Ascending aorta (tissue), 2 donors: ENCODE measurements at regions not wholly inside any gene's neighbourhood (a gene's known extent, or its start where the extent isn't known, plus 50 kb on each side); places are given as distances from the start of the nearest gene placed in this dataset.

Experiments used
- DNase-seq, 2 donors: peaks; one replicate each; pipeline ENCODE4 v3.0.0-alpha.2; 2019; ENCODE audit warnings: low spot score in 2 of 2
- H3K27ac ChIP-seq, 2 donors: fragments of 200-600 bp; sonication (generic); one replicate each; pipeline ENCODE4 v1.5.1; 2016 to 2017; ENCODE audit warnings: mild to moderate bottlenecking in 1 of 2
- H3K27me3 ChIP-seq: fragments of 200-600 bp; sonication (generic); one replicate; pipeline ENCODE4 v1.5.1; 2017
- H3K36me3 ChIP-seq, 2 donors: fragments of 200-600 bp; sonication (generic); one replicate each; pipeline ENCODE4 v1.5.1; 2016
- H3K4me1 ChIP-seq, 2 donors: fragments of 200-600 bp; sonication (generic); one replicate each; pipeline ENCODE4 v1.5.1; 2016 to 2017; ENCODE audit warnings: mild to moderate bottlenecking in 1 of 2
- H3K4me3 ChIP-seq, 2 donors: fragments of 200-600 bp; sonication (generic); one replicate each; pipeline ENCODE4 v1.5.1; 2016 to 2017; ENCODE audit warnings: mild to moderate bottlenecking in 1 of 2
- H3K9me3 ChIP-seq, 2 donors: fragments of 200-600 bp; sonication (generic); one replicate each; pipeline ENCODE4 v1.5.1; 2016
- intact Hi-C: fragments of 100-400 bp; cut with DNase I; formaldehyde crosslinking; loops from one replicate; pipeline ENCODE4 v1.15.1; 2023
- TF ChIP-seq, protein P1 (sequence below), 3 experiments: fragments of 200-600 bp in 2 of 3; fragments of 450-650 bp in 1 of 3; sonication (generic) in 2 of 3; IDR thresholded peaks; one replicate each; pipeline ENCODE4 v1.5.1; 2016 to 2019; ENCODE audit warnings: antibody characterized with exemption in 3 of 3, mild to moderate bottlenecking in 1 of 3, moderate library complexity in 1 of 3

DNA sequence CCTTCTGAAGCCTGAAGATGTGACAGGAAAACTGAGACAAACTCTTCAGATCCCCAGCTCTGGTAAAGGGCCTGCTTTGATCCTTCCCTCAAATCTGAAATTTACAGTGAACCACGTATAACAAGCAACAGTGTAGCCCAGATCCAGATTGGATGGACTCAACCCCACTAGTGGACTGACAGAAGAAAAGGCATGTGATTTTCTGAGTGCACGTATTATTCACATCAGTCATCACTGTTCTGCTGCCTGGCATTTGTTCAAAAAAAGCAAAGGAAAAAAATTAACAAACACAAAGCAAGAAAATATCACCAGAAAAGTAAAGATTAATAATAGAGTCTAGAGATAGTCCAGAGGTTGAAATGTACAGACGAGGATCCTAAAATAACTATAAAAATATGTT lies 87.6 kb downstream of the CYRIA start:
- TF ChIP-seq, protein P1, sequence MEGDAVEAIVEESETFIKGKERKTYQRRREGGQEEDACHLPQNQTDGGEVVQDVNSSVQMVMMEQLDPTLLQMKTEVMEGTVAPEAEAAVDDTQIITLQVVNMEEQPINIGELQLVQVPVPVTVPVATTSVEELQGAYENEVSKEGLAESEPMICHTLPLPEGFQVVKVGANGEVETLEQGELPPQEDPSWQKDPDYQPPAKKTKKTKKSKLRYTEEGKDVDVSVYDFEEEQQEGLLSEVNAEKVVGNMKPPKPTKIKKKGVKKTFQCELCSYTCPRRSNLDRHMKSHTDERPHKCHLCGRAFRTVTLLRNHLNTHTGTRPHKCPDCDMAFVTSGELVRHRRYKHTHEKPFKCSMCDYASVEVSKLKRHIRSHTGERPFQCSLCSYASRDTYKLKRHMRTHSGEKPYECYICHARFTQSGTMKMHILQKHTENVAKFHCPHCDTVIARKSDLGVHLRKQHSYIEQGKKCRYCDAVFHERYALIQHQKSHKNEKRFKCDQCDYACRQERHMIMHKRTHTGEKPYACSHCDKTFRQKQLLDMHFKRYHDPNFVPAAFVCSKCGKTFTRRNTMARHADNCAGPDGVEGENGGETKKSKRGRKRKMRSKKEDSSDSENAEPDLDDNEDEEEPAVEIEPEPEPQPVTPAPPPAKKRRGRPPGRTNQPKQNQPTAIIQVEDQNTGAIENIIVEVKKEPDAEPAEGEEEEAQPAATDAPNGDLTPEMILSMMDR (IDR thresholded peaks at IDR 0.05) = no peak
- H3K27me3 ChIP-seq = no peaks in the 10 kb centered on the region
- no peaks in the 10 kb centered on the region for H3K4me1 ChIP-seq
- H3K4me3 ChIP-seq = no peak overlapping the region
- no peaks in the 10 kb centered on the region for H3K9me3 ChIP-seq
- no peaks in the 10 kb centered on the region for H3K36me3 ChIP-seq
- no peak for DNase-seq
- no peak overlapping the region for H3K27ac ChIP-seq
- intact Hi-C loops = no loop called here

DNA sequence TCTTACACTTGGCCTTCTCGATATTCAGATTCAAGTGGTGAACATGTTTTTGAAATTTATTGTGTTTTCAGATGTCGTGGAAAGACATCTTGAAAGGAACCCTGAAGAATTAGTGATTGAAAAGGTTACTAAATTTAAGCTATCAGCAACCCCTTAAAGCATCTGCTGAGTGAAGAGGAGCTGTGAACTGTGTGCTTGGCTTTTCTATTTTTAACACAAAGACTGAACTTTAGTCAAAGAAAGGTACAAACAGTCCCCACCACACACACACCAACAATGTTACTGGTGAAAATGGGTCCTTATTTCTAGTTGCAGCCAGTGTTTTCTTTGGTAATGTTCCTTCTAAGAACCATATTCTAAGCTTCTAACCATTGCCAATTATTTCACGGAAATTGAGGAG lies 95.1 kb downstream of the CYRIA start:
- intact Hi-C loops = no loop called here
- no peak for DNase-seq
- H3K9me3 ChIP-seq = no peaks in the 10 kb centered on the region
- H3K4me3 ChIP-seq = no peak overlapping the region
- no peaks in the 10 kb centered on the region for H3K4me1 ChIP-seq
- no peak overlapping the region for H3K27ac ChIP-seq
- no peaks in the 10 kb centered on the region for H3K27me3 ChIP-seq
- TF ChIP-seq, protein P1 (IDR thresholded peaks at IDR 0.05) = no peak
- no peaks in the 10 kb centered on the region for H3K36me3 ChIP-seq

DNA sequence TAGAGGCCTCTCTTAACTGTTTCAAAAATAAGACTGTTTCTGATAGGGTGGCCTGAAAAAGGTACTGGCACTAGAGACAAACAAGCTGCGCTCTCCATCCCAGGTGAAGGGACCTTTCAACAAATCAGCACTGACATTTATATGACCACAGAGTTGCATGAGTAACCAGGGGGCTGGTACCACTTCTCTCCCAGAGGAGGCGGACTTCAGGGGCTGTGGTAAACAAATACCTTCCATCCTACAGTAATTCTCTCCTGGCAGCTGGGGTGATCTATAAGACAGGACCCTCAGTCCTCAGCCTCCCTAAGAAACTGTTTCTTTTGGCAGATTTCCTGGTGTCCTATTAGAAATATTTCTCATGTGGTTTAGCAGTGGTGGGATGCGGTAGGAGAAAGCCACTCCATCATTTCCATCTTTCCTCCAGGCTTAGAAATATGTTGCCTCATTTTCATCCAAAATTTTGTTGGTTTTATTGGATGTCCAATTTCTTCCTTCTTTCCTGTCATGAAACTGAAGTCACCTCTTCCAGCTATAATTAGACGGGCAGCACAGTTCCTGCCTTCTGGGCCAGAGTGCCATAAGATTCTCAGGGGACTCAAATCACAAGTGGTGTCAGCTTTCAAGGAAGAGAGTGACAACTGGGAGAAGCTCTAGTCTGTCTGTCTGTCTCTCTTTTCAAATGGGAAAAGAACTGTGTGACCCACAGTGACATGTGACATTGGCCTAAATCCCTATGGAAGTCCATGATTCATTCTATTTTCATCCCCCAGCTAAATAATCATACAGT lies 96.4 kb downstream of the CYRIA start:
- Histone ChIP-seq H3K27ac (no peak overlapping the region), H3K9me3 (no peaks in the 10 kb centered on the region), H3K36me3 (peaks cover 0 to 8% of the 10 kb centered on the region in 2 donors), H3K4me1 (no peaks in the 10 kb centered on the region), H3K27me3 (no peaks in the 10 kb centered on the region), H3K4me3 (no peak overlapping the region)
- no peak for DNase-seq
- TF ChIP-seq, protein P1 (IDR thresholded peaks at IDR 0.05) = no peak
- intact Hi-C loops = no loop called here

DNA sequence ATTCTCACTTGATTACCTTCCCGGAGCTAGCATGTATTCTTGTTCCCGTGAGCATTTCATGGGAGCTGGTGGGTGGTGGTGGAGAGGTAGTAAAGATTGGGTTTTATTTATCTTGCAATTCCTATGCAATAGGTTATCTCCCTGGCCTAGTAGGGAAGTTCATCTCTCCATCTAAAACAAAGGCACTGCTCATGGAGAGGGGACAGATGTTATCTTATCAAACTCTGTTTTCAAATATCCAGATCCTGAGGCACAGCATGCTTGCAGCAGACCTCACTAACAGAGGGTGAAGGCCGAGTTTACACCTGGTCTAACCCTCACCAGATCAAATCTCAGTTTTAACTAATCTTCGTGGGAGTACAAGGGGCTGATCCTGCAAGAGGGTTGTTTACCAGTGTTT lies 98.9 kb downstream of the CYRIA start:
- H3K27me3 ChIP-seq = no peaks in the 10 kb centered on the region
- no peaks in the 10 kb centered on the region for H3K9me3 ChIP-seq
- TF ChIP-seq, protein P1 (IDR thresholded peaks at IDR 0.05) = no peak
- H3K27ac ChIP-seq = no peak overlapping the region
- H3K4me3 ChIP-seq = no peak overlapping the region
- intact Hi-C loops = no loop called here
- no peak for DNase-seq
- no peaks in the 10 kb centered on the region for H3K4me1 ChIP-seq
- H3K36me3 ChIP-seq = peaks cover 4 to 16% of the 10 kb centered on the region in 2 donors

DNA sequence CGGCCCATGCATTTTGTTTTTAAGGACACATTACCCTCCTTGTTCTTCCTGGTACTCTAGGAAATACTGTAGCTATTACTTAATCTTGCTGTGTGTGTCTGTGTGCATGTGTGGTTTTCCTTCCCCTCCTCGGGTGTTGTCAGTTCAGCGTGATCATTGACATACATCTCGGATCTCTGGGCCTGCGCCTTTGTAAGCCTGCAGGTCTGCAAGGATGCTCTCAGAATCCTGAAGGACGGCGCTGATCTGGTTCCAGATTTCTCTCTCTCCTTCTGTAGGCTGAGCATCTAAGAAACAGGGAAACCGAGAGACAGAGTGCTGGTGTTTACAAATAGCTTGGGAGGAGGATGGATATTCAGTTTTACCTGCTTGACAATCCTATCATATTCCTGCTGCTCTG lies 100.2 kb downstream of the CYRIA start:
- intact Hi-C loops = no loop called here
- Histone ChIP-seq H3K27ac (no peak overlapping the region), H3K9me3 (no peaks in the 10 kb centered on the region), H3K4me3 (no peak overlapping the region), H3K27me3 (no peaks in the 10 kb centered on the region), H3K36me3 (peaks cover 4 to 28% of the 10 kb centered on the region in 2 donors), H3K4me1 (no peaks in the 10 kb centered on the region)
- TF ChIP-seq, protein P1 (IDR thresholded peaks at IDR 0.05) = no peak
- DNase-seq = no peak
